ENCODE measurements at regions not wholly inside any gene's neighbourhood (a gene's known extent, or its start where the extent isn't known, plus 50 kb on each side); places are given as distances from the start of the nearest gene placed in this dataset.

GRCh38 chr3:11089931-11090330 is 64.4 kb upstream of the HRH1 start:
- H3K4me3 ChIP-seq (replicated peaks in 1 of 2; ENCODE audit: low read depth in 1 of 2, low read length in 2 of 2): no peak overlapping the region
- H3K9me2 ChIP-seq (ENCODE audit: insufficient read depth): no peaks in the 10 kb centered on the region
- BruUV-seq (replicated peaks): no TSS peak
- DNase-seq (ENCODE audit: low read depth, low spot score) (no peak), ATAC-seq (no peak)
- no peaks in the 10 kb centered on the region for H3K27me3 ChIP-seq (ENCODE audit: insufficient read depth, low read length)
- ChIA-PET RAD21 (ENCODE audit: low non-redundant PET in 1 of 2, low total read pairs in 2 of 2, uncharacterized antibody in 2 of 2, unreplicated experiment in 2 of 2) (no interaction called here), CTCF (no interaction called here), POLR2A (no interaction called here)
- no peak overlapping the region for H3K27ac ChIP-seq (ENCODE audit: low read depth, low read length)
- no peaks in the 10 kb centered on the region for H4K20me1 ChIP-seq (ENCODE audit: insufficient read depth)
- H3K4me2 ChIP-seq (ENCODE audit: low read length): no peak overlapping the region
- intact Hi-C loops (cut with micrococcal nuclease): no loop called here
- TF ChIP-seq TCF7L2 (IDR thresholded peaks at IDR 0.05; ENCODE audit: borderline replicate concordance, extremely low read depth, insufficient read depth, insufficient read length) (no peak), MAX (IDR thresholded peaks at IDR 0.05) (no peak), CTCF (IDR thresholded peaks at IDR 0.05 in 2 of 3, conservative IDR thresholded peaks at IDR 0.05 in 1 of 3; ENCODE audit: borderline replicate concordance in 1 of 3, insufficient read depth in 1 of 3, low read depth in 2 of 3, low read length in 2 of 3) (no peak), FOSL1 (IDR thresholded peaks at IDR 0.05; ENCODE audit: low read depth) (no peak), POLR2AphosphoS5 (IDR thresholded peaks at IDR 0.05; ENCODE audit: low read depth, low read length) (no peak), EZH2 (IDR thresholded peaks at IDR 0.05) (no peak), CBX3 (IDR thresholded peaks at IDR 0.05; ENCODE audit: low read depth) (no peak), REST (IDR thresholded peaks at IDR 0.05; ENCODE audit: low read depth) (no peak), ELF1 (IDR thresholded peaks at IDR 0.05; ENCODE audit: borderline replicate concordance, low read depth) (no peak), POLR2A (IDR thresholded peaks at IDR 0.05; ENCODE audit: borderline replicate concordance, extremely low read depth, insufficient read depth, insufficient read length) (no peak), CEBPB (IDR thresholded peaks at IDR 0.05; ENCODE audit: low read depth) (no peak), SRF (IDR thresholded peaks at IDR 0.05; ENCODE audit: low read depth) (no peak), ZBTB33 (IDR thresholded peaks at IDR 0.05; ENCODE audit: extremely low read depth, insufficient replicate concordance, low read length) (no peak), EZH2phosphoT487 (IDR thresholded peaks at IDR 0.05; ENCODE audit: borderline replicate concordance) (no peak), ZFX (IDR thresholded peaks at IDR 0.05) (no peak)
- peaks cover 0 to 12% of the 10 kb centered on the region in 2 experiments; a peak in 2 of 4 replicates for H3K4me1 ChIP-seq (ENCODE audit: control insufficient read depth in 1 of 2, insufficient read depth in 2 of 2, low read length in 2 of 2)
- no peak overlapping the region for H2AFZ ChIP-seq (ENCODE audit: low read depth, low read length, poor library complexity, severe bottlenecking)
- no peaks in the 10 kb centered on the region for H3K36me3 ChIP-seq (ENCODE audit: control insufficient read depth in 1 of 2, insufficient read depth in 2 of 2, low read length in 2 of 2)
- no peaks in the 10 kb centered on the region; a peak in 1 of 4 replicates for H3K9me3 ChIP-seq (ENCODE audit: control insufficient read depth in 1 of 2, insufficient read depth in 1 of 2, low read depth in 1 of 2, low read length in 2 of 2)
- H3K9ac ChIP-seq (ENCODE audit: low read length): no peak overlapping the region
- no peaks in the 10 kb centered on the region for H3K79me2 ChIP-seq (ENCODE audit: insufficient read depth, low read length)
